Right lobe of liver (tissue), 4 donors: ENCODE measurements at regions not wholly inside any gene's neighbourhood (a gene's known extent, or its start where the extent isn't known, plus 50 kb on each side); places are given as distances from the start of the nearest gene placed in this dataset.

ENCODE experiments used
- POLR2A ChIP-seq: fragments of 450-650 bp; IDR thresholded peaks from one replicate; pipeline ENCODE4 v1.6.1; 2017; ENCODE audit warnings: antibody characterized with exemption, mild to moderate bottlenecking
- TF ChIP-seq, protein P1 (sequence below), 4 donors: fragments of 200-600 bp in 3 of 4; fragments of 450-650 bp in 1 of 4; IDR thresholded peaks; one replicate each; pipeline versions ENCODE4 v1.5.1 to v1.8.0; 2016 to 2022; ENCODE audit warnings: antibody characterized with exemption in 4 of 4, mild to moderate bottlenecking in 2 of 4
- donor health status: DM: no; HTN: no; CAD: no.
- donor health status: DM: no; HTN: no; CAD: no.
- donor health status: DM: no; HTN: yes; CAD: no.

DNA sequence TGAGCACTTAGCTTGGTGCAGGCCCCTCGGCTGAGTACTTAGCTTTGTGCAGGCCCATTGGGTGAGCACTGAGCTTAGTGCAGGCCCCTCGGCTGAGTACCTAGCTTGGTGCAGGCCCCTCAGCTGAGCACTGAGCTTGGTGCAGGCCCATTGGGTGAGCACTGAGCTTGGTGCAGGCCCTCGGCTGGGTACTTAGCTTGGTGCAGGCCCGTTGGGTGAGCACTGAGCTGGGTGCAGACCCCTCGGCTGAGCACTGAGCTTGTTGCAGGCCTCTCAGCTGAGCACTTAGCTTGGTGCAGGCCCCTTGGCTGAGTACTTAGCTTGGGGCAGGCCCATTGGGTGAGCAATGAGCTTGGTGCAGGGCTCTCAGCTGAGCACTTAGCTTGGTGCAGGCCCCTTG lies 387.1 kb downstream of the THBS2 start:
- TF ChIP-seq, protein P1, sequence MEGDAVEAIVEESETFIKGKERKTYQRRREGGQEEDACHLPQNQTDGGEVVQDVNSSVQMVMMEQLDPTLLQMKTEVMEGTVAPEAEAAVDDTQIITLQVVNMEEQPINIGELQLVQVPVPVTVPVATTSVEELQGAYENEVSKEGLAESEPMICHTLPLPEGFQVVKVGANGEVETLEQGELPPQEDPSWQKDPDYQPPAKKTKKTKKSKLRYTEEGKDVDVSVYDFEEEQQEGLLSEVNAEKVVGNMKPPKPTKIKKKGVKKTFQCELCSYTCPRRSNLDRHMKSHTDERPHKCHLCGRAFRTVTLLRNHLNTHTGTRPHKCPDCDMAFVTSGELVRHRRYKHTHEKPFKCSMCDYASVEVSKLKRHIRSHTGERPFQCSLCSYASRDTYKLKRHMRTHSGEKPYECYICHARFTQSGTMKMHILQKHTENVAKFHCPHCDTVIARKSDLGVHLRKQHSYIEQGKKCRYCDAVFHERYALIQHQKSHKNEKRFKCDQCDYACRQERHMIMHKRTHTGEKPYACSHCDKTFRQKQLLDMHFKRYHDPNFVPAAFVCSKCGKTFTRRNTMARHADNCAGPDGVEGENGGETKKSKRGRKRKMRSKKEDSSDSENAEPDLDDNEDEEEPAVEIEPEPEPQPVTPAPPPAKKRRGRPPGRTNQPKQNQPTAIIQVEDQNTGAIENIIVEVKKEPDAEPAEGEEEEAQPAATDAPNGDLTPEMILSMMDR (IDR thresholded peaks at IDR 0.05) = no peak
- TF ChIP-seq POLR2A = no peak
